ENCODE measurements at regions not wholly inside any gene's neighbourhood (a gene's known extent, or its start where the extent isn't known, plus 50 kb on each side); places are given as distances from the start of the nearest gene placed in this dataset.

DNA sequence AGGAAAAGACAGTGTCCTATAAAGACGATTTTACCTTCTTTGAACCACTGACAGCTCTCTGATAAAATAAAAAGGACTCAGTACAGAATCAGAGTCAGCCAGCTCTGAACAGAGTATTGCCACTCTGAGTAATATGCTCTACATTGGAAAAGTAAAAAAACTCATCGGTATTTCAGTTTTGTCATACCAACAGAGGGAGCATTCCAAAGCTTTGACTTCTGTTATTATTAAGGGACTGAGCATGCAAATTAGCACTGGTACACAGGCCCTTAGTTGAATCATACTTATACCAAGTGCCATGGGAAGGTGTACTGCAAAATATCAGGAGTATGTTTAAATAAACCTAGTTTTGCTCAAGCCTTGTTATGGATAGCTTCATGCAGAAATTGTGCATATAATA, 509.0 kb upstream of the KIF2B start:
- H3K4me3 ChIP-seq (ENCODE audit: low read length), result no peak overlapping the region
- CTCF ChIA-PET, result no interaction called here

DNA sequence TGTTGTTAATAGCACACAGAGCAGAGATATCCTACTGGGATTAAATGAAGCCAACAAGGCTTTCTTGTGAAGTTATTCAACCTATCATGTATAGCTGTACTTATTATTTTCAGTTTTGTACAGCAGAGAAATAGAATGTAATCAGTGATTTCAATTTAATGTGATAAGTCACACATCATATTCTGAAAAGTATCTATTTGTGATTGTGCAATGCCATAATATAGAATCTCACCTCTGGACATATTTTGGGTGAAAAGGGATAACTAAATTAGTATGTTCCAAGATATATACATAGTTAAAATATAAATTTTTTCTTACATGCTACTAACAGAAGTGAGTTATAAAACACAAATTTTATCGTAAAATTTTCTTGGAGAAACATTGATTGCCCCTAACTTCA, 544.3 kb upstream of the KIF2B start:
- DNase-seq, result no peak
- Mint-ChIP-seq H3K27ac (no peak overlapping the region), H3K36me3 (no peaks in the 10 kb centered on the region), H3K9me3 (peaks cover 0 to 40% (median 8%) of the 10 kb centered on the region in 5 donors), H3K4me3 (no peak overlapping the region), H3K27me3 (no peaks in the 10 kb centered on the region), H3K4me1 (no peaks in the 10 kb centered on the region)
- no peaks in the 10 kb centered on the region for H3K36me3 ChIP-seq (ENCODE audit: insufficient read depth, low read length)
- ChIA-PET POLR2A (no interaction called here), CTCF (no interaction called here)
- no peaks in the 10 kb centered on the region for H3K9me3 ChIP-seq (ENCODE audit: low read length)
- H3K4me1 ChIP-seq (ENCODE audit: insufficient read depth, low read length), result no peaks in the 10 kb centered on the region
- H3K4me3 ChIP-seq (ENCODE audit: low read length), result no peak overlapping the region
- H3K27me3 ChIP-seq (ENCODE audit: insufficient read depth, low read length, poor library complexity, severe bottlenecking), result no peaks in the 10 kb centered on the region
- H3K27ac ChIP-seq (ENCODE audit: low read depth, low read length), result no peak overlapping the region

More for the DNA sequence above, 509.0 kb upstream of the KIF2B start:
- Histone ChIP-seq H3K9me3 (ENCODE audit: low read length) (no peaks in the 10 kb centered on the region), H3K4me1 (ENCODE audit: insufficient read depth, low read length) (no peaks in the 10 kb centered on the region), H3K27me3 (ENCODE audit: insufficient read depth, low read length, poor library complexity, severe bottlenecking) (no peaks in the 10 kb centered on the region), H3K27ac (ENCODE audit: low read depth, low read length) (no peak overlapping the region), H3K36me3 (ENCODE audit: insufficient read depth, low read length) (no peaks in the 10 kb centered on the region)
- POLR2A ChIA-PET, result no interaction called here
- no peaks in the 10 kb centered on the region for H3K4me1 Mint-ChIP-seq
- peaks cover 12 to 31% (median 15%) of the 10 kb centered on the region in 5 donors for H3K9me3 Mint-ChIP-seq
- H3K36me3 Mint-ChIP-seq, result no peaks in the 10 kb centered on the region
- H3K27me3 Mint-ChIP-seq, result no peaks in the 10 kb centered on the region
- DNase-seq, result no peak
- no peak overlapping the region for H3K27ac Mint-ChIP-seq
- no peak overlapping the region for H3K4me3 Mint-ChIP-seq

- peaks cover 0 to 32% (median 6%) of the 10 kb centered on the region in 5 donors for H3K9me3 Mint-ChIP-seq
- H3K36me3 ChIP-seq (ENCODE audit: insufficient read depth, low read length), result no peaks in the 10 kb centered on the region
- H3K36me3 Mint-ChIP-seq, result no peaks in the 10 kb centered on the region
- ChIA-PET POLR2A (no interaction called here), CTCF (interaction anchor here (1.3 kb wide), 1 partner anchor 13 kb away, joined by 4 read pairs; no protein-coding TSS in a partner anchor)
- H3K4me1 ChIP-seq (ENCODE audit: insufficient read depth, low read length), result no peaks in the 10 kb centered on the region
- no peak overlapping the region for H3K27ac Mint-ChIP-seq
- H3K4me3 Mint-ChIP-seq, result no peak overlapping the region
- H3K4me1 Mint-ChIP-seq, result no peaks in the 10 kb centered on the region
- no peaks in the 10 kb centered on the region for H3K9me3 ChIP-seq (ENCODE audit: low read length)
- H3K27me3 Mint-ChIP-seq, result no peaks in the 10 kb centered on the region
- no peaks in the 10 kb centered on the region for H3K27me3 ChIP-seq (ENCODE audit: insufficient read depth, low read length, poor library complexity, severe bottlenecking)
- no peak for DNase-seq
- no peak overlapping the region for H3K27ac ChIP-seq (ENCODE audit: low read depth, low read length)
- no peak overlapping the region for H3K4me3 ChIP-seq (ENCODE audit: low read length)
Observed at GRCh38 chr17:53273126-53273525, 549.6 kb upstream of the KIF2B start.

GRCh38 chr17:53270936-53271335, 551.8 kb upstream of the KIF2B start:
- CTCF ChIA-PET, result no interaction called here

DNA sequence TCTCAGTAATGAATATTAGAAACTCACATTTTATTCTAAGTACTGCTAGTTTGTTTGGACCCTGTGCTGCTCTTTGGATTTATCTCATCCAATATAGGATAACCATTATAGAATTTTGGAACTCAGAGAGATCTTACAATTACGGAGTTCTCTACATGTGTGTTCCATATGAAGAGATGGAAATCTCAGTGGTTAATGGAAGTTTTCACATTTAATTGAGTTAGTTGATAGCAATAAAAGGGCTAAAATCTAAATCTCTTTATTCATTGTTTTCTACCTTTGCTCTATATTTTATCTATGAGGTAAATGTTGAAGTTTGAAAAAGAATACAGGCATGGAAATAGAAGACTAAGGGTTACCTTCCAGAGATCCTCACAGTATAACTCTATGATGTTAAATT, 558.0 kb upstream of the KIF2B start:
- H3K4me3 ChIP-seq (ENCODE audit: low read length), result no peak overlapping the region
- no peak overlapping the region for H3K4me3 Mint-ChIP-seq
- no peak overlapping the region for H3K27ac ChIP-seq (ENCODE audit: low read depth, low read length)
- no peaks in the 10 kb centered on the region for H3K36me3 Mint-ChIP-seq
- H3K36me3 ChIP-seq (ENCODE audit: insufficient read depth, low read length), result no peaks in the 10 kb centered on the region
- H3K4me1 ChIP-seq (ENCODE audit: insufficient read depth, low read length), result no peaks in the 10 kb centered on the region
- no peak for DNase-seq
- no peaks in the 10 kb centered on the region for H3K4me1 Mint-ChIP-seq
- peaks cover 3 to 21% (median 6%) of the 10 kb centered on the region in 5 donors for H3K9me3 Mint-ChIP-seq
- no peak overlapping the region for H3K27ac Mint-ChIP-seq
- no peaks in the 10 kb centered on the region for H3K27me3 ChIP-seq (ENCODE audit: insufficient read depth, low read length, poor library complexity, severe bottlenecking)
- CTCF ChIA-PET, result no interaction called here
- POLR2A ChIA-PET, result no interaction called here
- no peaks in the 10 kb centered on the region for H3K9me3 ChIP-seq (ENCODE audit: low read length)
- H3K27me3 Mint-ChIP-seq, result no peaks in the 10 kb centered on the region

More at GRCh38 chr17:53270936-53271335, 551.8 kb upstream of the KIF2B start:
- Histone ChIP-seq H3K36me3 (ENCODE audit: insufficient read depth, low read length) (no peaks in the 10 kb centered on the region), H3K9me3 (ENCODE audit: low read length) (no peaks in the 10 kb centered on the region), H3K27ac (ENCODE audit: low read depth, low read length) (no peak overlapping the region), H3K4me3 (ENCODE audit: low read length) (no peak overlapping the region), H3K27me3 (ENCODE audit: insufficient read depth, low read length, poor library complexity, severe bottlenecking) (no peaks in the 10 kb centered on the region), H3K4me1 (ENCODE audit: insufficient read depth, low read length) (no peaks in the 10 kb centered on the region)
- Mint-ChIP-seq H3K27ac (no peak overlapping the region), H3K9me3 (peaks cover 2 to 24% (median 3%) of the 10 kb centered on the region in 5 donors), H3K4me1 (no peaks in the 10 kb centered on the region), H3K36me3 (no peaks in the 10 kb centered on the region), H3K27me3 (no peaks in the 10 kb centered on the region), H3K4me3 (no peak overlapping the region)
- DNase-seq, result no peak
- POLR2A ChIA-PET, result no interaction called here

GRCh38 chr17:53253956-53254597, 568.6 kb upstream of the KIF2B start:
- ChIA-PET CTCF (no interaction called here), POLR2A (no interaction called here)
- H3K36me3 Mint-ChIP-seq, result no peaks in the 10 kb centered on the region
- no peak overlapping the region for H3K27ac Mint-ChIP-seq
- H3K27me3 Mint-ChIP-seq, result no peaks in the 10 kb centered on the region
- no peak overlapping the region for H3K4me3 ChIP-seq (ENCODE audit: low read length)
- no peak for DNase-seq
- H3K4me3 Mint-ChIP-seq, result no peak overlapping the region
- no peaks in the 10 kb centered on the region for H3K4me1 ChIP-seq (ENCODE audit: insufficient read depth, low read length)
- no peaks in the 10 kb centered on the region for H3K4me1 Mint-ChIP-seq
- H3K36me3 ChIP-seq (ENCODE audit: insufficient read depth, low read length), result no peaks in the 10 kb centered on the region
- no peaks in the 10 kb centered on the region for H3K27me3 ChIP-seq (ENCODE audit: insufficient read depth, low read length, poor library complexity, severe bottlenecking)
- peaks cover 2 to 32% (median 13%) of the 10 kb centered on the region in 5 donors for H3K9me3 Mint-ChIP-seq
- H3K9me3 ChIP-seq (ENCODE audit: low read length), result no peaks in the 10 kb centered on the region
- H3K27ac ChIP-seq (ENCODE audit: low read depth, low read length), result no peak overlapping the region

DNA sequence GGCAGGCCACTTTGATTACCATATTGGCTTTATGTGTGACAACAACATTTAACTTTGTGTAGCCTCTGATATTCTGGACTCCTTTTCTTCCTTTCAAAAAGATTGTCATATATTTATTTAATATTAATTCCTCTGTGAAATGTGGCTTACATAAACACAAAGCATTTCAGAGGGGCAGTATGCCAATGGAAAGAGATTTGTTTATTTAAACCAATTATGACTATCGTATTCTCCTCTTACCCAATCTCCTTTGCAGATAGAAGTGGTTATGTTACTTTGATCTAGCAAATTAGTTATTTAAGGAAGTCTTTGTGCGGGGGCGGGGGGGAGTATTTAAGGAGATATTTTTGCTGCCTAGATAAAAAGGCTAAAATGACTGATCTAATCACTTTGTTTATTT, 573.7 kb upstream of the KIF2B start:
- Mint-ChIP-seq H3K9me3 (peaks cover 3 to 16% (median 4%) of the 10 kb centered on the region in 5 donors), H3K27ac (no peak overlapping the region)

DNA sequence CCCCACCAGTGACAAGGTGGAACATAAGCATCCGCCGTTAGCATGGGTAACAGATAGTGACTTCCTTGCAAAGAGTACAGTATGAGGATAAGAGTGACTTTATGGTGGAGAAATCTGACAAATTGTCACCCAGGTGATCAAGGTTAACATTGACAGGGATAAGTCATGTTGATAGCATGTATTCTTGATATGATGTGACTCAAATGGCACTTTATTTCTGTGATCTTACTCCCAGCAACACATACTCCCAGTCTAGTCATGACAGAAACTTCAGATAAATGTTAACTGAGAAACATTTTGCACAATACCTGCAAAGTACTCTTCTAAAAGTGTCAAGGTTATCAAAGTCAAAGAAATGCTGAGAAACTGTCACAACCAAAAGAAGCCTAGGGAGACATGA, 588.6 kb upstream of the KIF2B start:
- Mint-ChIP-seq H3K4me3 (no peak overlapping the region), H3K27ac (no peak overlapping the region), H3K36me3 (no peaks in the 10 kb centered on the region), H3K4me1 (no peaks in the 10 kb centered on the region), H3K27me3 (no peaks in the 10 kb centered on the region), H3K9me3 (peaks cover 7 to 30% (median 11%) of the 10 kb centered on the region in 5 donors)
- no peak for DNase-seq
- H3K9me3 ChIP-seq (ENCODE audit: low read length), result no peaks in the 10 kb centered on the region
- ChIA-PET POLR2A (no interaction called here), CTCF (no interaction called here)
- no peaks in the 10 kb centered on the region for H3K4me1 ChIP-seq (ENCODE audit: insufficient read depth, low read length)
- no peak overlapping the region for H3K27ac ChIP-seq (ENCODE audit: low read depth, low read length)
- H3K27me3 ChIP-seq (ENCODE audit: insufficient read depth, low read length, poor library complexity, severe bottlenecking), result no peaks in the 10 kb centered on the region
- no peaks in the 10 kb centered on the region for H3K36me3 ChIP-seq (ENCODE audit: insufficient read depth, low read length)
- H3K4me3 ChIP-seq (ENCODE audit: low read length), result no peak overlapping the region

More for the DNA sequence above, 573.7 kb upstream of the KIF2B start:
- H3K36me3 Mint-ChIP-seq, result no peaks in the 10 kb centered on the region
- Histone ChIP-seq H3K36me3 (ENCODE audit: insufficient read depth, low read length) (no peaks in the 10 kb centered on the region), H3K9me3 (ENCODE audit: low read length) (no peaks in the 10 kb centered on the region), H3K27ac (ENCODE audit: low read depth, low read length) (no peak overlapping the region), H3K4me1 (ENCODE audit: insufficient read depth, low read length) (no peaks in the 10 kb centered on the region), H3K4me3 (ENCODE audit: low read length) (no peak overlapping the region), H3K27me3 (ENCODE audit: insufficient read depth, low read length, poor library complexity, severe bottlenecking) (no peaks in the 10 kb centered on the region)
- ChIA-PET POLR2A (no interaction called here), CTCF (no interaction called here)
- H3K4me1 Mint-ChIP-seq, result no peaks in the 10 kb centered on the region
- DNase-seq, result no peak
- no peak overlapping the region for H3K4me3 Mint-ChIP-seq
- H3K27me3 Mint-ChIP-seq, result no peaks in the 10 kb centered on the region

- peaks cover 6 to 53% (median 17%) of the 10 kb centered on the region in 5 donors for H3K9me3 Mint-ChIP-seq
- no peaks in the 10 kb centered on the region for H3K9me3 ChIP-seq (ENCODE audit: low read length)
- POLR2A ChIA-PET, result no interaction called here
- no peak for DNase-seq
- no peaks in the 10 kb centered on the region for H3K27me3 Mint-ChIP-seq
- H3K27me3 ChIP-seq (ENCODE audit: insufficient read depth, low read length, poor library complexity, severe bottlenecking), result no peaks in the 10 kb centered on the region
- no peaks in the 10 kb centered on the region for H3K4me1 Mint-ChIP-seq
- no peaks in the 10 kb centered on the region for H3K4me1 ChIP-seq (ENCODE audit: insufficient read depth, low read length)
- H3K27ac ChIP-seq (ENCODE audit: low read depth, low read length), result no peak overlapping the region
- H3K36me3 ChIP-seq (ENCODE audit: insufficient read depth, low read length), result no peaks in the 10 kb centered on the region
- CTCF ChIA-PET, result no interaction called here
- no peak overlapping the region for H3K4me3 ChIP-seq (ENCODE audit: low read length)
- no peaks in the 10 kb centered on the region for H3K36me3 Mint-ChIP-seq
- H3K4me3 Mint-ChIP-seq, result no peak overlapping the region
- no peak overlapping the region for H3K27ac Mint-ChIP-seq
Observed at GRCh38 chr17:53227514-53227913, 595.2 kb upstream of the KIF2B start.
